ENCODE measurements at regions not wholly inside any gene's neighbourhood (a gene's known extent, or its start where the extent isn't known, plus 50 kb on each side); places are given as distances from the start of the nearest gene placed in this dataset.
"Not testable (repeated sequence)": the region's sequence is repeated elsewhere in the genome, so short reads cannot be mapped to it uniquely, and the experiment has no call there.

DNA sequence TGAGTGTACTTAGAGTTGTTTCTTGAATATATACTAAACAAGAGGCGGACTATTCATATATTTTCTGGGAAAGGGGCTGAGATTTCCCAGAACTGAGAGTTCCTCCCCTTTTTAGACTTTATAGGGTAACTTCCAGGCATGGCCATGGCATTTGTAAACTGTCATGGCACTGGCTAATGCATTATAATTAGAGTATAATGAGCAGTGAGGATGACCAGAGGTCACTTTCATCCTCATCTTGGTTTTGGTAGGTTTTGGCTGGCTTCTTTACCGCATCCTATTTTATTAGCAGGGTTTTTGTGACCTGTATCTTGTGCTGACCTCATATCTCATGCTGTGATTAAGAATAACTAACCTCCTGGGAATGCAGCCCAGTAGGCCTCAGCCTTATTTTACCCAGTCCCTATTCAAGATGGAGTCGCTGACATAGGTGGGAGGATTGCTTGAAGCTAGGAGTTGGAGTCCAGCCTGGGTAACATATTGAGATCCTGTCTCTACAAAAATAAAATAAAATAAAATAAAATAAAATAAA is 91.4 kb downstream of the MOBP start:
- H3K4me3 ChIP-seq (ENCODE audit: low read depth, low read length) = no peak overlapping the region
- DNase-seq (ENCODE audit: extremely low spot score) = no peak
- WGBS = 76% methylated on average over 3 of the region's 3 CpGs
- no peak overlapping the region for H3K27ac ChIP-seq (ENCODE audit: low read depth)
- no peaks in the 10 kb centered on the region for H3K4me1 ChIP-seq (ENCODE audit: insufficient read depth)
- H3K36me3 ChIP-seq (ENCODE audit: insufficient read depth) = no peaks in the 10 kb centered on the region

DNA sequence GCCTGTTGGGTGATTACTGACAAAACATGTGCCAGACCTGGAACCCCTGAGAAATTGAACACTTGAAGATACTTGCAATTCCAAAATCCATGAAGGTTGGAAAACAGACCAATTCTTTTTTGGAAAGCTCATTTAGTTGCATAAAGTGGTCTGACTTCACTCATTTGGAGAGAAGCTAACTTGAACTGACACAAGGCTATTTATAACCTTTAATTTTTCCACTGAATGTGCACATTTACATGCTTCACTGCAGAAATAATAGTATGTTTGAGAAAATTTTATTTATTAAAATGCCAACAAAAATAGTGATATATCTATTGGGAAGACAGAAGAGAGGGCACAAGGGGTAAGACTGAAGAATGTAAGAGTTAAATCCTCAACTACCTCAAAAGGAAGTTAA is 92.1 kb downstream of the MOBP start:
- Histone ChIP-seq H3K4me3 (ENCODE audit: low read depth, low read length) (no peak overlapping the region), H3K36me3 (ENCODE audit: insufficient read depth) (no peaks in the 10 kb centered on the region), H3K4me1 (ENCODE audit: insufficient read depth) (no peaks in the 10 kb centered on the region), H3K27ac (ENCODE audit: low read depth) (no peak overlapping the region)
- no peak for DNase-seq (ENCODE audit: extremely low spot score)

DNA sequence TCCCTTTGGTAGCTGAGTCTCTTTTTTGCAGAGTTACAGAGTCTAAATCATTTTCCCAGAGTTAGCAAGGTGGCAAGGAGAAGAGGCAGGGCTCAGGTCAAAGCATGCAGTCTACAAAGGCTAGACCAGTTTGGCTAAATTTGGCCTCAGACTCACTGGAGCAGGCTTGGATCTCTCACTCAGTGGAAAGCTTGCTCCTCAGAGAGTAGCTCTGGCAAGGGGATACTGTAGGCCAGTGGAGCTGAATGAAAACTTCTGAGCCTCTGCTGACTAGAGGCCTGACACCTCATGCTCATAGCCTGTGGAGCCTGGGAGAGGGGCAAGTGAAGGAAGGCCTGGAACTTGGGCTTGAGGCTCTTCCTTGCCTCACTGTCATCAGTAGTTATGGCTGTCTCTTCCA is 101.0 kb downstream of the MOBP start:
- H3K36me3 ChIP-seq (ENCODE audit: insufficient read depth) = no peaks in the 10 kb centered on the region
- H3K4me3 ChIP-seq (ENCODE audit: low read depth, low read length) = no peak overlapping the region

DNA sequence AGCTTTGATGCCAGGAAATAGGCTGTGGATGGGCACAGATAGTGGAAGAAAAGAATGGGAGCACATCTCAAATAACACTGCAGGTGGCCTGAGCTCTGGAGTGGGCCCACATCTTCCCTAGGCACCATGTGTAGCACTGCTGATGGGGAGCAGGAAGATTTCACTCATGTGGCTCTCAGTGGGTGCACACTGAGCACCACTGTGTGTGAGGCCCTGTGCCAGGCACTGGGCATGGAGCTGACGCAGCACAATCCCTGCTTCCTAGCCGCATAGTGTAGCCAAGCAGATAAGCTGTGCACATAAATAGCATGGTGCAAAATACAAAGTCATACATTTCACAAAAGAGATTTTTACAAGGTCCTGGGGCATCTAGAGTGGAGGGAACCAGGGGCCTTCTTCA is 101.6 kb downstream of the MOBP start:
- H3K4me1 ChIP-seq (ENCODE audit: insufficient read depth) = no peaks in the 10 kb centered on the region
- WGBS = 83% methylated on average over 2 of the region's 2 CpGs
- no peak overlapping the region for H3K27ac ChIP-seq (ENCODE audit: low read depth)

More for the DNA sequence above, 101.0 kb downstream of the MOBP start:
- DNase-seq (ENCODE audit: extremely low spot score) = no peak
- no peak overlapping the region for H3K27ac ChIP-seq (ENCODE audit: low read depth)
- H3K4me1 ChIP-seq (ENCODE audit: insufficient read depth) = no peaks in the 10 kb centered on the region

DNA sequence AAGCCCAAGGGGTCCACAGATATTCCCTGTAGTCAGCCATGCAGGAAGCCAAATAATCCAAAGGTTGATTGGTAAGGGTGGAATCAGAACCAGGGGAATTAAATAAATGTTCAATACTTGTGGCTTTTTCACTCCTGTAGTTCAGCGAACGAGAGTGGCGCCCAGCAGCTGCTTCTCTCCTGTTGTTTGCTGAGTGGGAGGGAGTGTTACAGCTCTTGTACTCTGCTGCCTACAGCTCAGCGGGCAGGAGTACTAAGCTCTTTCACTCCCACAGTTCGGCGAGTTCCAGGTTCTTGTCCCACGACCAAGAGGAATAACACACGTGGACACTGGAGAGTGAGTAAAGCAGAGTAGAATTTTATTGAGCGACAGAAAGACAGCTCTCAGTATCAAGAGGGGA is 105.9 kb downstream of the MOBP start:
- no peak overlapping the region for H3K4me3 ChIP-seq (ENCODE audit: low read depth, low read length)
- no peak for DNase-seq (ENCODE audit: extremely low spot score)
- no peaks in the 10 kb centered on the region for H3K4me1 ChIP-seq (ENCODE audit: insufficient read depth)
- H3K36me3 ChIP-seq (ENCODE audit: insufficient read depth) = no peaks in the 10 kb centered on the region
- 90% methylated on average over 9 of the region's 9 CpGs for WGBS
- H3K27ac ChIP-seq (ENCODE audit: low read depth) = no peak overlapping the region

More for the DNA sequence above, 101.6 kb downstream of the MOBP start:
- no peak overlapping the region for H3K4me3 ChIP-seq (ENCODE audit: low read depth, low read length)
- DNase-seq (ENCODE audit: extremely low spot score) = no peak
- no peaks in the 10 kb centered on the region for H3K36me3 ChIP-seq (ENCODE audit: insufficient read depth)

DNA sequence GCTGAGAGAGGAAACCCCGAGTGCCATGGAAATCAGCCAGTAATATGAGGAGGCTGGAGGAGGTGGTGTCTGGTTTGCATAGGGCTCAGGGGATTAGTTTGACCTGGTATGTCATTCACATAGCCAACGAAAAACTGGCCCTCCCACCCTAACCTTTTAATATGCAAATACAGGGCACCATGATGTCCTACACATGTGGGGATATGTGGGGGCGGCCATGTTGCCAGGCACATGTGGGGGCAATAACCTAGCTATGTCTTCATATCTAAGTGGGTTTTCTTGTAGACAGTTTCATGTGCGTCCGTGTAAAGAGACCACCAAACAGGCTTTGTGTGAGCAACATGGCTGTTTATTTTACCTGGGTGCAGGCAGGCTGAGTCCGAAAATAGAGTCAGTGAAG is 110.1 kb downstream of the MOBP start:
- DNase-seq (ENCODE audit: extremely low spot score) = no peak
- WGBS = 67% methylated on average over 6 of the region's 6 CpGs
- Histone ChIP-seq H3K27ac (ENCODE audit: low read depth) (no peak overlapping the region), H3K36me3 (ENCODE audit: insufficient read depth) (no peaks in the 10 kb centered on the region), H3K4me1 (ENCODE audit: insufficient read depth) (no peaks in the 10 kb centered on the region), H3K4me3 (ENCODE audit: low read depth, low read length) (no peak overlapping the region)

DNA sequence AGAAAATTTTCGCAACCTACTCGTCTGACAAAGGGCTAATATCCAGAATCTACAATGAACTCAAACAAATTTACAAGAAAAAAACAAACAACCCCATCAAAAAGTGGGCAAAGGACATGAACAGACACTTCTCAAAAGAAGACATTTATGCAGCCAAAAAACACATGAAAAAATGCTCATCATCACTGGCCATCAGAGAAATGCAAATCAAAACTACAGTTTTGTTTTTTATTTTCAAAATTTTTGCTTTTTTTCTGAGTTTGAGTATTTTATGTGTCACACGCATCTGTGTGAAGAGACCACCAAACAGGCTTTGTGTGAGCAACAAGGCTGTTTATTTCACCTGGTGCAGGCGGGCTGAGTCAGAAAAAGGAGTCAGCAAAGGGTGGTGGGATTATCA is 118.7 kb downstream of the MOBP start:
- WGBS = 91% methylated on average over 2 of the region's 4 CpGs
- not testable (repeated sequence) for H3K4me3 ChIP-seq (ENCODE audit: low read depth, low read length); DNase-seq (ENCODE audit: extremely low spot score); H3K4me1 ChIP-seq (ENCODE audit: insufficient read depth); H3K36me3 ChIP-seq (ENCODE audit: insufficient read depth); H3K27ac ChIP-seq (ENCODE audit: low read depth)

DNA sequence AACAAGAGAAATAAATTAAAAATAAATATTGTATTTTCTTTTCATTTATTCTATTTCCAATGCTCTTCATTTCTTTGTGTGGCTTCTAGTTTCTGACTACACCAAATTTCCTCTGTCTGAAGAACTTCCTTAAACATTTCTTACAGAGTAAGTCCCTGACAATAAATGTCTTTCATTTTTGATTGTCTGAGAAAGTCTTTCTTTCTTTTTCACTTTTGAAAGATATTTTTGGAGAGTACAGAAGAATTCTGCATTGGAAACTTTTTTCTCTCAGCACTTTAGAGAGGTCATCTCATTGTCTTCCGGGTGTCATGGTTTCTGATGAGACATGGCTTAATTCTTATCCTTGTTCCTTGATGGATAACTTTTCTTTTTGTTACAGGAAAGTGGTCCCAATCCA is 119.6 kb downstream of the MOBP start:
- Histone ChIP-seq H3K27ac (ENCODE audit: low read depth) (no peak overlapping the region), H3K4me1 (ENCODE audit: insufficient read depth) (no peaks in the 10 kb centered on the region), H3K4me3 (ENCODE audit: low read depth, low read length) (no peak overlapping the region), H3K36me3 (ENCODE audit: insufficient read depth) (no peaks in the 10 kb centered on the region)
- DNase-seq (ENCODE audit: extremely low spot score) = no peak
- 84% methylated on average over 1 of the region's 1 CpG for WGBS

DNA sequence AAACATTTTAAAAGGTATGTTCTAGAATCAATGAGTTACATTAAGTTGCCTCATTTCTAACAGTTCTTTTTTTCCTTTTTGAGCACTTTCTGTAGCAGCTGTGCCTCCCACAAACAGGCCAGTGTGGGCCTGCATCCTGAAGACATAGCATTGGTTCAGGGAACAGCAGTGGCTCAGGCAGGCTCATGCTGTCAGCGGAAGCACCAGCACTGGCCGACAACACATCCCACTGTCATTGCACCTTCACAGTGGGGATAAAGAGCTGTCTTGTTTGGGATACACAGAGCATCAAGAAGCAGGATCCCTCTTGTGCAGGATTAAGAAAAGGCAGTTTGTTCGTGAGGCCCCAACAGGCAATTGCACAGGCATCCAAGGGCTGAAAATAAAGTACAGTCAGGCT is 123.3 kb downstream of the MOBP start:
- no peak for DNase-seq (ENCODE audit: extremely low spot score)
- Histone ChIP-seq H3K27ac (ENCODE audit: low read depth) (no peak overlapping the region), H3K4me1 (ENCODE audit: insufficient read depth) (no peaks in the 10 kb centered on the region), H3K4me3 (ENCODE audit: low read depth, low read length) (no peak overlapping the region), H3K36me3 (ENCODE audit: insufficient read depth) (no peaks in the 10 kb centered on the region)
- 75% methylated on average over 3 of the region's 3 CpGs for WGBS

DNA sequence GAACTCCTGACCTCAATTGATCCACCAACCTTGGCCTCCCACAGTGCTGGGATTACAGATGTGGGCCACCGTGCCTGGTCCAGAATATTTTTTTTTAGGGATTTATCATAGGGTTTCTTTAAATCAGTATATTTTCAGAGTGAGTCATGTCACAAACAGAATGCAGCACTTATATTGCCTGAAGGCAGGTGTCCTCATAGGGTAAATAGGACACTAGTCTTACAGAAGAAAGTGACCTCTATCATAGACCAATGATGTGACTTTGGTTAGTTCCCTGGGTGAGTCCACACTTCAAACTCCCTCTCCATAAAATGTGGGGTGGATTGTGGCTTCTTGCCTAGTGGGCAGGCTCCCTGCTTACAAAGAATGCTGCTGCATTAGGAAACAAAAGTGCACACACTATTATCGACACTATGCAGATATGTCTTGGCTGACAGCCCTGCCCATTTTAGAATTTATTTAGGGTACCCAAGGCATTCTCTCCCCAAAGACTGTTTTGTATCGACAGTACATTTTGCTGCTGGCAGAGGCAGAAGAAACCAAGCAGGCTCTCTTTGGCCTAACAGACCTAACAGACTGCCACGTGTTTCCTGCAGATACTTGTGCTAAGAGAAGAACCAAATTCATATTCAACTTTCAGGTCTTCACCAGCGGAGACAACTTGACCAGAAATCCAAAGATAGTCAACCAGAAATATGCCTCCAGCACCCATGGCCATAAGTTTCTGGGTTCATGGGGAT is 125.0 kb downstream of the MOBP start:
- no peaks in the 10 kb centered on the region for H3K36me3 ChIP-seq (ENCODE audit: insufficient read depth)
- no peaks in the 10 kb centered on the region for H3K4me1 ChIP-seq (ENCODE audit: insufficient read depth)
- no peak overlapping the region for H3K4me3 ChIP-seq (ENCODE audit: low read depth, low read length)
- no peak overlapping the region for H3K27ac ChIP-seq (ENCODE audit: low read depth)
- no peak for DNase-seq (ENCODE audit: extremely low spot score)
- whole genome bisulfite sequencing = 72% methylated on average over 5 of the region's 5 CpGs

DNA sequence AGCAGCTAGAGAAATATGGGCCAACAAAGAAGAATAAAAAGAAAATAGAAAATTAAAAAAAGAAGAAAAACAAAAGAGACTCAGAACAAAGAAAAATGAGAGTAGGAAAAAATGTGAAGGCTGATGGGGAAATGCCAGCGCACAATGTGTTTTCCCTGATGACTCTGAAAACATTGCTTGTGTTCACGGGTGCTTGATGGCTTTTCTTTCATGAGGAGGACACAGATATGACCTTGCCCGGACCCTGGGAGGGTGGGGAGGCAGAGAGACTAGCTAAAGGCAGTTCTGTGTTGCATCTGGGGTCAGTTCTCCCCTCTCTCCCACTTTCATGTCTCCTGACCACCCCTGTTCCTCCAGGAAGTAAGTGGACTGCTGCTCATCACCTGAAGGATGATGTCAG is 125.9 kb downstream of the MOBP start:
- no peak for DNase-seq (ENCODE audit: extremely low spot score)
- no peak overlapping the region for H3K27ac ChIP-seq (ENCODE audit: low read depth)
- 56% methylated on average over 3 of the region's 3 CpGs for WGBS
- no peaks in the 10 kb centered on the region for H3K4me1 ChIP-seq (ENCODE audit: insufficient read depth)
- H3K4me3 ChIP-seq (ENCODE audit: low read depth, low read length) = no peak overlapping the region
- no peaks in the 10 kb centered on the region for H3K36me3 ChIP-seq (ENCODE audit: insufficient read depth)

DNA sequence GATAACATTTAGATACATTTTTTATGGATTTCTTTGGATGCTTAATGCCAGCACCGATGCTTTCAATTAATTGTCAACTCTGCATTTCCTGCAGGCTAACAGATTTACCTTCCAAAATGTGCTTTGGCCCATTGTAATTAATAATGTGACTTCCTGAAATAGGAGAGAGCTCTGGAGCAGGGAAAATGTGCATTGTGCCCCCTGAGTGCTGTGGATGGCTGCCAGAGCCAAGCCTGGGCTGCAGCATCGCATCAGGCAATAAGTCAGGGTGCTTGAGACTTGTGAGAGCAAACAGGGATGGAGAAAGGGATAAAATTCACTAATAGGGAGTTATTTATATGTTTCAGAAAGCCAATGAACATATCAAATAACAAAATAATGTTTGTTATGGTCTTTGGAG is 133.8 kb downstream of the MOBP start:
- Histone ChIP-seq H3K4me1 (ENCODE audit: insufficient read depth) (no peaks in the 10 kb centered on the region), H3K27ac (ENCODE audit: low read depth) (no peak overlapping the region), H3K36me3 (ENCODE audit: insufficient read depth) (no peaks in the 10 kb centered on the region), H3K4me3 (ENCODE audit: low read depth, low read length) (no peak overlapping the region)
- DNase-seq (ENCODE audit: extremely low spot score) = no peak
- 55% methylated on average over 2 of the region's 2 CpGs for WGBS

DNA sequence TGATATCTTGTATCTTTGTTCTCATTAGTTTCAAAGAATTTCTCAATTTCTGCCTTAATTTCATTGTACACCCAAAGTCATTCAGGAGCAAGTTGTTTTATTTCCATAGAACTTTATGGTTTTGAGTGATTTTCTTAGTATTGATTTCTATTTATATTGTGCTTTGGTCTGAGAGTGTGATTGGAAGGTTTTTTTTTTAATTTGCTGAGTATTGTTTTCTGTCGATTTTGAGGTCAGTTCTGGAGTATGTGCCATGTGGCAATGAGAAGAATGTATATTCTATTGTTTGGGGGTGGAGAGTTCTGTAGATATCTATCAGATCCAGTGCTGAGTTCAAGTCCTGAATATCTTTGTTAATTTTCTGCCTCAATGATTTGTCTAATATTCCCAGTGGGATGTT is 138.4 kb downstream of the MOBP start:
- Histone ChIP-seq H3K27ac (ENCODE audit: low read depth) (no peak overlapping the region), H3K36me3 (ENCODE audit: insufficient read depth) (no peaks in the 10 kb centered on the region), H3K4me3 (ENCODE audit: low read depth, low read length) (no peak overlapping the region), H3K4me1 (ENCODE audit: insufficient read depth) (no peaks in the 10 kb centered on the region)
- no peak for DNase-seq (ENCODE audit: extremely low spot score)
- WGBS = 83% methylated on average over 1 of the region's 1 CpG

DNA sequence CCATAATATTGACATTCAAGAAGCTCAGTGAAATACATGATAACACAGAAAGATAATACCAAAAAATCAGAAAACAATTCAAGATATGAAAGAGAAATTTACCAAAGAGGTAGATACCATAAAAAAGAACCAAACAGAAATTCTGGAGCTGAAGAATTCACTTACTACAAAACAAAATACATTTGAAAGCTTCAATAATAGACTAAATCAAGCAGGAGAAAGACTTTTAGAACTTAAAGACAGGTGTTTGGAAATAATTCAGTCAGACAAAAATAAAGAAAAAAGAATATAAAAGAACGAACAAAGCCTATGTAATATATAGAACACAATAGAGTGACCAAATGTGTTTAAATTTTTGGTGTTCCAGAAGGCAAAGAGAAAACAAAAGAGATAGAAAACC is 158.7 kb downstream of the MOBP start:
- H3K4me3 ChIP-seq (ENCODE audit: low read depth, low read length) = no peak overlapping the region
- WGBS = 90% methylated on average over 1 of the region's 1 CpG
- no peaks in the 10 kb centered on the region for H3K36me3 ChIP-seq (ENCODE audit: insufficient read depth)
- no peaks in the 10 kb centered on the region for H3K4me1 ChIP-seq (ENCODE audit: insufficient read depth)
- H3K27ac ChIP-seq (ENCODE audit: low read depth) = no peak overlapping the region
- DNase-seq (ENCODE audit: extremely low spot score) = no peak

DNA sequence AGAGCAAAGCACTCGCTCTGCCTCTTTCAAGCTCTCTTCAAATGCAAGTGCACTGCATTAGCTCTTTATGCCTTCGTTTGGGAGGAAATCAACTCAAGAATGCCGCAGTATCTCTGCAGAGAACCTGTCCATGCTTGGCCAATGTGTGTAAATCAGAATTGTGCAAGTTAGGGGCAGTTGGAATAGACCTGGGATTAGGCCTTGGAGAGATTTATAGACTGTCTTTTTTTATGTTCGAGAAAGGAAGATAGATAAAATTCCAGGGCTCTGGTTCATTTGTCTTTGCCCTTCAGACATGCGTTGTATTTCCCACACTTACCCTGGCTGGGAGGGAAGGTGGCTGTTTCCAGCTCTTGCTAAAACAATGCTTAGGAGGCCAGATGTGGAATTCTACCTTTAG is 163.7 kb downstream of the MOBP start:
- Histone ChIP-seq H3K27ac (ENCODE audit: low read depth) (no peak overlapping the region), H3K4me3 (ENCODE audit: low read depth, low read length) (no peak overlapping the region), H3K4me1 (ENCODE audit: insufficient read depth) (no peaks in the 10 kb centered on the region), H3K36me3 (ENCODE audit: insufficient read depth) (no peaks in the 10 kb centered on the region)
- no peak for DNase-seq (ENCODE audit: extremely low spot score)
- 19% methylated on average over 5 of the region's 5 CpGs for WGBS
